GM23338 (cell line): ENCODE measurements at regions not wholly inside any gene's neighbourhood (a gene's known extent, or its start where the extent isn't known, plus 50 kb on each side); places are given as distances from the start of the nearest gene placed in this dataset.

Experiments
- ATAC-seq: fragments of 200-7000 bp; cut with Tn5 transposase; 3 replicates; pipeline ENCODE4 v1.9.1; 2020
- DNase-seq: peaks from one replicate; pipeline ENCODE4 v3.0.0-alpha.2; 2015; ENCODE audit warnings: low spot score
- H2AFZ ChIP-seq: fragments of 200-600 bp; sonication (generic); 2 replicates; pipeline ENCODE4 v1.8.0; 2016; ENCODE audit warnings: antibody characterized with exemption, mild to moderate bottlenecking, moderate library complexity
- H3F3A ChIP-seq: fragments of 200-600 bp; sonication (generic); replicated peaks from 2 replicates; pipeline ENCODE4 v1.8.0; 2017; ENCODE audit warnings: antibody characterized with exemption, mixed run types, low read depth
- H3K27ac ChIP-seq: fragments of 200-600 bp; sonication (generic); 2 replicates; pipeline ENCODE4 v1.6.1; 2016; ENCODE audit warnings: low read depth
- H3K27me3 ChIP-seq: fragments of 200-600 bp; sonication (generic); 2 replicates; pipeline ENCODE4 v1.8.0; 2016; ENCODE audit warnings: mild to moderate bottlenecking, mixed run types, moderate library complexity; ENCODE audit not compliant: insufficient read depth
- H3K36me3 ChIP-seq: fragments of 200-600 bp; sonication (generic); 2 replicates; pipeline ENCODE4 v1.8.0; 2016; ENCODE audit warnings: mild to moderate bottlenecking; ENCODE audit not compliant: insufficient read depth
- H3K4me1 ChIP-seq: fragments of 200-600 bp; sonication (generic); 2 replicates; pipeline ENCODE4 v1.8.0; 2016; ENCODE audit warnings: mild to moderate bottlenecking, moderate library complexity; ENCODE audit not compliant: insufficient read depth
- H3K4me2 ChIP-seq: fragments of 200-600 bp; sonication (generic); 2 replicates; pipeline ENCODE4 v1.7.1; 2017; ENCODE audit warnings: mixed run types
- H3K4me3 ChIP-seq: fragments of 200-600 bp; sonication (generic); 2 replicates; pipeline ENCODE4 v1.6.1; 2016; ENCODE audit warnings: mixed run types
- H3K79me2 ChIP-seq: fragments of 200-600 bp; sonication (generic); replicated peaks from 2 replicates; pipeline ENCODE4 v1.8.0; 2017; ENCODE audit warnings: mild to moderate bottlenecking; ENCODE audit not compliant: insufficient read depth
- H3K9me2 ChIP-seq: fragments of 200-600 bp; sonication (generic); 2 replicates; pipeline ENCODE4 v1.8.0; 2017; ENCODE audit not compliant: insufficient read depth
- H4K20me1 ChIP-seq: fragments of 200-600 bp; sonication (generic); replicated peaks from 2 replicates; pipeline ENCODE4 v1.8.0; 2017; ENCODE audit warnings: mild to moderate bottlenecking; ENCODE audit not compliant: insufficient read depth
- H3K27ac Mint-ChIP-seq: 2 replicates; pipeline ENCODE4 v1.8.0; 2020; ENCODE audit warnings: inconsistent platforms, mild to moderate bottlenecking, moderate library complexity, mixed read lengths
- H3K27me3 Mint-ChIP-seq: 3 replicates; pipeline ENCODE4 v1.8.0; 2022; ENCODE audit warnings: low read depth, mild to moderate bottlenecking, moderate library complexity, mixed read lengths, inconsistent platforms; ENCODE audit not compliant: insufficient read depth, poor library complexity
- H3K36me3 Mint-ChIP-seq: 3 replicates; pipeline ENCODE4 v1.8.0; 2021; ENCODE audit warnings: low read depth, mild to moderate bottlenecking, inconsistent platforms, moderate library complexity, mixed read lengths
- H3K4me1 Mint-ChIP-seq: 3 replicates; pipeline ENCODE4 v1.8.0; 2020; ENCODE audit warnings: mild to moderate bottlenecking, inconsistent platforms, mixed read lengths
- H3K4me3 Mint-ChIP-seq: 3 replicates; pipeline ENCODE4 v1.8.0; 2021; ENCODE audit warnings: moderate library complexity, mild to moderate bottlenecking, inconsistent platforms, mixed read lengths
- H3K9me3 Mint-ChIP-seq: 3 replicates; pipeline ENCODE4 v1.8.0; 2020; ENCODE audit warnings: moderate library complexity, mild to moderate bottlenecking, inconsistent platforms, mixed read lengths
- CREB1 ChIP-seq: fragments of 250-450 bp; sonication (Bioruptor Pico); IDR thresholded peaks from 2 replicates; pipeline ENCODE4 v1.5.0; 2020; ENCODE audit warnings: low read depth, mild to moderate bottlenecking, moderate library complexity
- CTCF ChIP-seq, 2 experiments: fragments of 200-600 bp in 1 of 2; sonication (generic) in 1 of 2; conservative IDR thresholded peaks; 2 replicates each; pipeline versions ENCODE4 v1.5.1 to v1.6.1; 2016 to 2017; ENCODE audit warnings: antibody characterized with exemption in 2 of 2, low read depth in 2 of 2, mild to moderate bottlenecking in 2 of 2, moderate library complexity in 1 of 2
- EZH2 ChIP-seq: fragments of 200-600 bp; sonication (generic); IDR thresholded peaks from one replicate; pipeline ENCODE4 v1.8.0; 2017; ENCODE audit warnings: antibody characterized with exemption, mild to moderate bottlenecking, low read depth; ENCODE audit not compliant: unreplicated experiment
- EZH2phosphoT487 ChIP-seq: fragments of 200-600 bp; sonication (generic); IDR thresholded peaks from one replicate; pipeline ENCODE4 v1.8.1; 2018; ENCODE audit warnings: antibody characterized with exemption; ENCODE audit not compliant: unreplicated experiment
- JUNB ChIP-seq: IDR thresholded peaks from one replicate; pipeline ENCODE4 v1.6.1; 2016; ENCODE audit warnings: antibody characterized with exemption; ENCODE audit not compliant: unreplicated experiment
- NANOG ChIP-seq: IDR thresholded peaks from 2 replicates; pipeline ENCODE4 v1.6.1; 2016; ENCODE audit warnings: antibody characterized with exemption, borderline replicate concordance
- STAT1 ChIP-seq: IDR thresholded peaks from one replicate; pipeline ENCODE4 v1.6.1; 2016; ENCODE audit warnings: antibody characterized with exemption; ENCODE audit not compliant: unreplicated experiment
- ZNF114 ChIP-seq: fragments of 250-450 bp; sonication (Bioruptor Pico); IDR thresholded peaks from 2 replicates; pipeline ENCODE4 v1.5.0; 2020; ENCODE audit warnings: mild to moderate bottlenecking, moderate library complexity
- TF ChIP-seq, protein P1 (sequence below): IDR thresholded peaks from 2 replicates; pipeline ENCODE4 v1.6.1; 2016; ENCODE audit warnings: antibody characterized with exemption
- TF ChIP-seq, protein P2 (sequence below): IDR thresholded peaks from one replicate; pipeline ENCODE4 v1.6.1; 2018; ENCODE audit warnings: antibody characterized with exemption; ENCODE audit not compliant: unreplicated experiment

DNA sequence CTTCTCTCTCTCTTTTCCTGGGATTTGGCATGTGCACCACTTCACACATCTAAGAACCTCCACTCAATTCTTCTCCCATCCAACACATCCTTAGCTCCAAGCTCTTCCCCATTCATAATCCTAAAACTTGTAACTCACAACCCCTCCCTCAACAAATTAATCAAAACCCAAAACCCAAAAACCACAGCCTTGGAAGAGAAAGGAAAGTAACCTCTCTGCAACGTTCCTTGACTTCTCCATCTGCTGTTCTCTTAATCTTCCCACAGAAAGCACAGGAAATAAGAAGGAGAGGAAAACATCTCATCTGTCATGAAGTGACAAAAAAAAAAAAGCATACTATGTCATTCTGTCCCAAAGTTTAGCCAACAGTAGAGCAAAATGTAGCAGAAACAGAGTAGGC lies 66.2 kb downstream of the DRD1 start (continued):
- TF ChIP-seq, protein P1, sequence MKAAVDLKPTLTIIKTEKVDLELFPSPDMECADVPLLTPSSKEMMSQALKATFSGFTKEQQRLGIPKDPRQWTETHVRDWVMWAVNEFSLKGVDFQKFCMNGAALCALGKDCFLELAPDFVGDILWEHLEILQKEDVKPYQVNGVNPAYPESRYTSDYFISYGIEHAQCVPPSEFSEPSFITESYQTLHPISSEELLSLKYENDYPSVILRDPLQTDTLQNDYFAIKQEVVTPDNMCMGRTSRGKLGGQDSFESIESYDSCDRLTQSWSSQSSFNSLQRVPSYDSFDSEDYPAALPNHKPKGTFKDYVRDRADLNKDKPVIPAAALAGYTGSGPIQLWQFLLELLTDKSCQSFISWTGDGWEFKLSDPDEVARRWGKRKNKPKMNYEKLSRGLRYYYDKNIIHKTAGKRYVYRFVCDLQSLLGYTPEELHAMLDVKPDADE, result no peak
- TF ChIP-seq NANOG (no peak), ZNF114 (CRISPR knock-in tag) (no peak), CREB1 (CRISPR knock-in tag) (no peak), CTCF (conservative IDR thresholded peaks at IDR 0.05; ENCODE audit: low read depth in 2 of 2) (no peak), STAT1 (no peak), EZH2phosphoT487 (no peak)
- TF ChIP-seq, protein P2, sequence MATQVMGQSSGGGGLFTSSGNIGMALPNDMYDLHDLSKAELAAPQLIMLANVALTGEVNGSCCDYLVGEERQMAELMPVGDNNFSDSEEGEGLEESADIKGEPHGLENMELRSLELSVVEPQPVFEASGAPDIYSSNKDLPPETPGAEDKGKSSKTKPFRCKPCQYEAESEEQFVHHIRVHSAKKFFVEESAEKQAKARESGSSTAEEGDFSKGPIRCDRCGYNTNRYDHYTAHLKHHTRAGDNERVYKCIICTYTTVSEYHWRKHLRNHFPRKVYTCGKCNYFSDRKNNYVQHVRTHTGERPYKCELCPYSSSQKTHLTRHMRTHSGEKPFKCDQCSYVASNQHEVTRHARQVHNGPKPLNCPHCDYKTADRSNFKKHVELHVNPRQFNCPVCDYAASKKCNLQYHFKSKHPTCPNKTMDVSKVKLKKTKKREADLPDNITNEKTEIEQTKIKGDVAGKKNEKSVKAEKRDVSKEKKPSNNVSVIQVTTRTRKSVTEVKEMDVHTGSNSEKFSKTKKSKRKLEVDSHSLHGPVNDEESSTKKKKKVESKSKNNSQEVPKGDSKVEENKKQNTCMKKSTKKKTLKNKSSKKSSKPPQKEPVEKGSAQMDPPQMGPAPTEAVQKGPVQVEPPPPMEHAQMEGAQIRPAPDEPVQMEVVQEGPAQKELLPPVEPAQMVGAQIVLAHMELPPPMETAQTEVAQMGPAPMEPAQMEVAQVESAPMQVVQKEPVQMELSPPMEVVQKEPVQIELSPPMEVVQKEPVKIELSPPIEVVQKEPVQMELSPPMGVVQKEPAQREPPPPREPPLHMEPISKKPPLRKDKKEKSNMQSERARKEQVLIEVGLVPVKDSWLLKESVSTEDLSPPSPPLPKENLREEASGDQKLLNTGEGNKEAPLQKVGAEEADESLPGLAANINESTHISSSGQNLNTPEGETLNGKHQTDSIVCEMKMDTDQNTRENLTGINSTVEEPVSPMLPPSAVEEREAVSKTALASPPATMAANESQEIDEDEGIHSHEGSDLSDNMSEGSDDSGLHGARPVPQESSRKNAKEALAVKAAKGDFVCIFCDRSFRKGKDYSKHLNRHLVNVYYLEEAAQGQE, result no peak

DNA sequence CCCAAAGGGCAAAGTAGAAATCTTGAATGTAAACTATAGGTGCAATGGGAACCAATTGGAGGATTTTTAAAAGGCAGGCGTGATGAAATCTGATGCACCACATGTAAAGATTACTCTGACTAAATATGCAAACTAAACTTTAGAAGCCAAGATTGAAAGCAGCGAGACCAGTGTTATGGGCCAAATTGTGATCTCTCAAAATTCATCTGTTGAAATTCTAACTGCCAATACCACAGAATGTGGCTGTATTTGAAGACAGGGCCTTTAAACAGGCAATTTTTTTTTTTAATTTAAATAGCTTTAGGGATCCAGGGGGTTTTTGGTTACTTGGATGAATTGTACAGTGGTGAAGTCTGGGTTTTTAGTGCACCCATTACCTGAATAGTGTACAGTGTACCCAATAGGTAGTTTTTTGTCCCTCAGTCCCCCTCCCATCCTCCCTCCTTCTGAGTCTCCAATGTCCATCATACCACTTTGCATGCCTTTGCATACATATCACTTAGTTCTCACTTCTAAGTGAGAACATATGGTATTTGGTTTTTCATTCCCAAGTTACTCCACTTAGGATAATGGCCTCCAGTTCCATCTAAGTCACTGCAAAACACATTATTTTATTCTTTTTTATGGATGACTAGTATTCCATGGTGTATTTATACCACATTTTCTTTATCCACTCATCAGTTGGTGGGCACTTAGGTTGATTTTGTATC lies 69.7 kb downstream of the DRD1 start:
- H2AFZ ChIP-seq, result no peak overlapping the region
- H3K4me1 Mint-ChIP-seq, result peaks cover 4% of the 10 kb centered on the region
- no peaks in the 10 kb centered on the region for H3K36me3 Mint-ChIP-seq
- no peaks in the 10 kb centered on the region for H4K20me1 ChIP-seq
- H3K9me3 Mint-ChIP-seq, result no peaks in the 10 kb centered on the region; the same call in 1 of the 3 replicates
- TF ChIP-seq, protein P2, result no peak
- TF ChIP-seq EZH2 (no peak), JUNB (no peak), ZNF114 (CRISPR knock-in tag) (no peak)
- H3F3A ChIP-seq, result no peaks in the 10 kb centered on the region
- H3K27ac Mint-ChIP-seq, result no peak overlapping the region
- DNase-seq, result no peak
- H3K36me3 ChIP-seq, result no peaks in the 10 kb centered on the region
- H3K9me2 ChIP-seq, result peaks cover 6% of the 10 kb centered on the region; the same call in 1 of the 2 replicates
- H3K4me2 ChIP-seq, result no peak overlapping the region
- H3K27me3 ChIP-seq, result no peaks in the 10 kb centered on the region
- H3K4me3 Mint-ChIP-seq, result no peak overlapping the region
- no peak overlapping the region for H3K4me3 ChIP-seq
- H3K4me1 ChIP-seq, result no peaks in the 10 kb centered on the region
- no peak overlapping the region for H3K27ac ChIP-seq
- no peaks in the 10 kb centered on the region for H3K27me3 Mint-ChIP-seq
- no peak for ATAC-seq
- H3K79me2 ChIP-seq, result no peaks in the 10 kb centered on the region
